GM12873 (cell line): ENCODE measurements at regions not wholly inside any gene's neighbourhood (a gene's known extent, or its start where the extent isn't known, plus 50 kb on each side); places are given as distances from the start of the nearest gene placed in this dataset.

Source experiments
- TF ChIP-seq, protein P1 (sequence below): IDR thresholded peaks from 2 replicates; pipeline ENCODE4 v1.5.1; 2012; ENCODE audit warnings: low read depth, mild to moderate bottlenecking, moderate library complexity, low read length, control low read depth; ENCODE audit not compliant: insufficient read depth; ENCODE audit errors: missing control alignments

DNA sequence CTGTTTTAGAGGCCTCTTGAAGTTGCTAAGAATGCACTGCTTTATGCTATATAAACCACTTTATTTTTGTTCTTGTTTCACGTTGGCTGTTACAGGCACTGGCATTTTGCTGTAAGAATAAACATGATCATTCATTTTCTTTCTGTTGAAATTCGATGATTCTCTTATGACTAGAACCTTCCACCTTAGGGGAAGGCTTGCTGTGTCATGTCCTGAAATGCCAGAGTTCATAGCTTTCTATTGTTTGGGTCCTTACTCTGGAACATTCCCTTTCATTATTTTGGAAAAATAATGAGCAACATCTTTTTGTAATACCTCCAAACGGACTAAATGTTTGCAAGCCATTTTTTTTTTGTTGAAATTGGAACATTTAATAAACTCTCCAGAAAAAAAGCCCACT lies 495.1 kb upstream of the POT1 start:
- TF ChIP-seq, protein P1, sequence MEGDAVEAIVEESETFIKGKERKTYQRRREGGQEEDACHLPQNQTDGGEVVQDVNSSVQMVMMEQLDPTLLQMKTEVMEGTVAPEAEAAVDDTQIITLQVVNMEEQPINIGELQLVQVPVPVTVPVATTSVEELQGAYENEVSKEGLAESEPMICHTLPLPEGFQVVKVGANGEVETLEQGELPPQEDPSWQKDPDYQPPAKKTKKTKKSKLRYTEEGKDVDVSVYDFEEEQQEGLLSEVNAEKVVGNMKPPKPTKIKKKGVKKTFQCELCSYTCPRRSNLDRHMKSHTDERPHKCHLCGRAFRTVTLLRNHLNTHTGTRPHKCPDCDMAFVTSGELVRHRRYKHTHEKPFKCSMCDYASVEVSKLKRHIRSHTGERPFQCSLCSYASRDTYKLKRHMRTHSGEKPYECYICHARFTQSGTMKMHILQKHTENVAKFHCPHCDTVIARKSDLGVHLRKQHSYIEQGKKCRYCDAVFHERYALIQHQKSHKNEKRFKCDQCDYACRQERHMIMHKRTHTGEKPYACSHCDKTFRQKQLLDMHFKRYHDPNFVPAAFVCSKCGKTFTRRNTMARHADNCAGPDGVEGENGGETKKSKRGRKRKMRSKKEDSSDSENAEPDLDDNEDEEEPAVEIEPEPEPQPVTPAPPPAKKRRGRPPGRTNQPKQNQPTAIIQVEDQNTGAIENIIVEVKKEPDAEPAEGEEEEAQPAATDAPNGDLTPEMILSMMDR, result no peak

DNA sequence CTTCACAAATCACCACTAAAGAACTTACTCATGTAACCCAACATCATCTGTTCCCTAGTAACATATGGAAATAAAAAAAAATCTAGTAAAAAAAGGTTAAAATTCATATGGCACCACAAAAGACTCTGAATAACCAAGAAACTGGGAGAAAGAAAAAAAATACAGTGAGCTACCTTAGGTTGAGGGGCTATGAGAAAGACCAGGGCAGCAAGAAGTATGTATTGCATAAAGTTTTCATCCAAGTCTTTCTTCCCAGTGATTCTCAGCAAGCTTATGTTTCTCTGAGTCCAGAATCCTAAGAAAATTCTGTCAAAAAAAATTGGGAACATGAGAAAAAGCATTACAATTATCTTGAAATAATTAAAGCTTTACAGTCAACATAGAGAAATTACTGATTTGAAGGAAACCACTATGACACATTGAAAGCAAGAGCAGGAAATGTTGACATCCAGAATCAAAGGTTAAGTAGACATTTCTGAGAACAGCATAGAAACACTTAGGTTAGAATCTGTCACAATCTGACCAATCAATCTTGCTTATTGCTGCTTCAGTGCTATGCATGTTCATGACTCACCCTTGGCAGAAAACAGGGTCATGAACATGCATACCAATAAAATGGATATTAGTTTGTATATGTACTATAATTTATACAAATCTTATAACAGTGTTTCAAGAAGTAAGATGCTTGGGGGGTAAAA lies 494.0 kb upstream of the POT1 start:
- TF ChIP-seq, protein P1, result no peak

DNA sequence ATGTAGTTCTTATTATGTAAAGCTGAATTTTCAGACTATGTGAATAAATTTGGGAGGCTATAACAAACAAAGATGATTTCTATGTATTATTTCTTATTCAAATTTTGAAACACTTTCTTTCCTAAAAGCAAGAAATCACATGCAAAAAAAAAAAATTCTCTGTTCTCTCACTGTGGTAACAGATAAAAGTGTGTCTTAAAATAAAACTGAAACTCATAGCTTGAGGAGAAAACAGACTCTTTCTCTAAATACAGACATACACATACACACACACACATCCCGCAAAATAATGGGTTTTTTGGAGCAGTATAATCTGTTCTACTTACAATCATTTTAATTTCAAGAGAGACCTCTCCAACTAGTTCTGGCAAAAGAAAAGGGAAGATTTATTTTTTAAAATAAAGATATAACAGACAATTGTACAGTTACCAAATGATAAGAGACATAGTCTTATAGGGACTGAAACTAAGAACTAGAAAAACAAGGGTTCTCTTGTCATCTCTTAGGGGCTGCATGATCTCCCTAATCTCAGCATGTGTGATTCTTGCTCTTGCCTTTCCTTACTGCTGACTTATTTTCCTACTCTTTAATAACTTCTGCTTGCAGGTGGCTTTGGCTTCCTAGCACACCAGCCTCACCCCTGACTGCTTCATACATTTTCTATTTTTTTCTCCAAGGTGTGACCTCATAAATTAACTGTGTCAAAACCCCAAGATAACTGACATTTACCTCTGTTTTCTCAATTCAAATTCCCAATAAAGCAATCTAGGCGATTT lies 483.5 kb upstream of the POT1 start:
- TF ChIP-seq, protein P1, result no peak

DNA sequence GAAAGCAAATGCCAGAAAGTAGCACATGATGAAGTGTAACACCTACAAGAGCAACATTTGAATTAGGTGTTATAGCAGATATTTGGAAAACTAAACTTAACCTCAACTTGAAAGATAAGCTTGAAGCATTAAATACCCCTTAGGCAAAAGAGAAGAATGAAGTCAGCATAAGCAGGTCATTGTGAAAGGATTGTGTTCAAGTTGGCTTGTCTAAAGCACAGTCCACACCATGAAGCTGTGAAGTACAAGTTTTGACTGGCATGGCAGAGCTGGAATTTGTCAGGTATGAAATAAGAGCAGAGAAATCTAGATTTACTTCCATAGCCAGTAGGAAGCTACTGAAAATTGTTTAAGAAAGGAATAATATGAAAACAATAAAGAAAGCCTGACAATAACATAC lies 480.3 kb upstream of the POT1 start:
- TF ChIP-seq, protein P1, result no peak

DNA sequence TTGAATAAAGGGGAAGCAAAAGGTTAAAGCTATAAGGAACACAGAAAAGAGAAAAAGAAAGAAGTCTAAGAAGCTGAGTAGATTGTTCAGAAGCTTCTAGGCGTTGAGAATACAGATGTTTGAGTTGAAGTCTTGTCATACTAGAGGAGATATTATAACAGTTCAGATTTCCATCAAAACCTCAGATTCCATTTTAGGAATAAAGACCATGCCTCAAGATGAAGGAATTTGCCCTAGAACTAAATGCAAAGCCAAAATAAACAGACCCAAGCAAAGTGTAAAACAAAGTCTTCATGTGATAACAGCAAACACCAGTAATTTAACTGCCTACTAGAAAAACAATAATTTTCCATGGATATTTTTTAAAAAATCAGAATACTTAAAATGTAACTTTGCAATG lies 476.5 kb upstream of the POT1 start:
- TF ChIP-seq, protein P1, result no peak

DNA sequence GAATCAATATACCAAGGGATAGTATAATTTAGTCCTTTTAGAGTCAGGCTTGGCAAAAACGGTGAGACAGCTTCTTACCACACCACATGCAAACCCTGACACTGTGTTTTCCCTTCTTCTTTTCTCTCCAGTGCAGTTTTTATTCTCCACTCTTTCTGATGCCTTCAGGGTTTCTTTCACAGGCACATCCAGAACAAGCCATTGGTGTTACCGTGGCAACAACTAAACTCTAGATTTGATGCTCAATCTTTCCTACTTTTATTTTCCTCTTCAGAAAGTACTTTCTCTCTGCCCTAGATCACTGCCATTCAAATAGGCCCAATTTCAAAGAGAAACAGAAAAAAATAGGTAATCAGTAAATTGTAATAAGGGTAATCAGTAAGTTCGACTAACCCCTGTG lies 469.8 kb upstream of the POT1 start:
- TF ChIP-seq, protein P1, result no peak

DNA sequence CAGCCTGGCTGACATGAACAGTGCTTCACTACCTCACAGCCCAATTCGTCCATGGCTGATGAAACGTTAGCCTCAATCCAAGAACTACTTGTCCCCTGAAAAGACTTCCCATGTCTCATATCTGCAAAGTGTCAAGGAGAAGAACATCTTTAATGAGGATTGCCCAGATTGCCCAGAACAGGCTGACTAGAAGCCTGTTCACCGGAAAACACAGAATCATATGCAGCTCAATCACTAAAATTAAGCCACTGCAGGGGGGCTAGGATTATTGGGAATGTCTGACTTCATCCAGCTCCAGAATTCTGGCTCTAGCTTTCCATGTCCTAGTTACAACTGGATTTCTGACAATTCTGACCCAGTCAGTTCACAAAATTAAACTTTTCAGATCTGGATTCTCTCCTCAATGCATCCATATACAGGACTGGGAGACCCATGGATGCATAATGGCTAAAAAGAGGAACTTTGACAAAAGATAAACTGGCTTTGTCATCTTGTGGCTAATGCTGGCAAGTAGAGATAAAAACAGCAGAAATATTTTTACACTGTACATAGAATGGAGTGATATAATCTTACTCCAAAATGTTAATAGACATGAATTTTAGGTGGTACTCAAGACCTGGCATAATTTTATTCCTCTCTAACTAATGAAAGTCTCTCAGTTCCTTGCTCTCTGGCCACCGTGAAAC lies 467.0 kb upstream of the POT1 start:
- TF ChIP-seq, protein P1, result no peak
